H1 (cell line): ENCODE measurements at regions not wholly inside any gene's neighbourhood (a gene's known extent, or its start where the extent isn't known, plus 50 kb on each side); places are given as distances from the start of the nearest gene placed in this dataset.

ENCODE experiments used
- CTCF ChIA-PET: fragments of 300-600 bp; sonication (Branson Sonifier 250); formaldehyde crosslinking; loops from one replicate; lab custom pipeline; 2021; ENCODE audit not compliant: partially characterized antibody; lab: Charles Lee
- POLR2A ChIA-PET: fragments of 300-600 bp; sonication (Branson Sonifier 250); formaldehyde crosslinking; loops from one replicate; lab custom pipeline; 2021; ENCODE audit warnings: inconsistent platforms; ENCODE audit not compliant: partially characterized antibody; lab: Charles Lee
- DNase-seq, 2 experiments: peaks; one replicate each; pipeline versions ENCODE4 v3.0.0 to v3.0.0-alpha.2; 2010 to 2022; ENCODE audit warnings: low spot score in 2 of 2, low read depth in 1 of 2, mixed read lengths in 1 of 2
- FAIRE-seq: peaks from 2 replicates; lab custom pipeline; 2011; peaks lifted over from hg19 to GRCh38; lab: Jason Lieb, UNC
- H2AFZ ChIP-seq: 2 replicates; pipeline ENCODE4 v1.8.1; 2012; ENCODE audit warnings: low read length, inconsistent platforms
- H2AK5ac ChIP-seq: 2 replicates; pipeline ENCODE4 v1.6.1; 2013; ENCODE audit warnings: low read depth, low read length
- H2BK120ac ChIP-seq: replicated peaks from 2 replicates; pipeline ENCODE3; 2013; ENCODE audit warnings: low read depth, low read length, inconsistent platforms
- H2BK12ac ChIP-seq: 2 replicates; pipeline ENCODE4 v1.6.1; 2013; ENCODE audit warnings: low read depth, low read length
- H2BK15ac ChIP-seq: 2 replicates; pipeline ENCODE4 v1.6.1; 2013; ENCODE audit warnings: low read length
- H2BK20ac ChIP-seq: 2 replicates; pipeline ENCODE4 v1.6.1; 2013; ENCODE audit warnings: low read length
- H2BK5ac ChIP-seq: 2 replicates; pipeline ENCODE4 v1.6.1; 2013; ENCODE audit warnings: low read depth, low read length
- H3K14ac ChIP-seq: 2 replicates; pipeline ENCODE4 v1.6.1; 2013; ENCODE audit warnings: inconsistent platforms; ENCODE audit not compliant: insufficient read length
- H3K18ac ChIP-seq: 2 replicates; pipeline ENCODE4 v1.6.1; 2013; ENCODE audit warnings: low read length; ENCODE audit errors: extremely low read depth
- H3K23ac ChIP-seq: 2 replicates; pipeline ENCODE4 v1.6.1; 2013; ENCODE audit warnings: inconsistent platforms; ENCODE audit not compliant: insufficient read length
- H3K23me2 ChIP-seq: 2 replicates; pipeline ENCODE4 v1.6.1; 2013; ENCODE audit warnings: low read depth, low read length
- H3K27ac ChIP-seq: 2 replicates; pipeline ENCODE4 v1.6.1; 2011; ENCODE audit warnings: low read depth, low read length, inconsistent platforms
- H3K27me3 ChIP-seq, 4 experiments: replicated peaks in 1 of 4; 1 replicate in 1 of 4; 2 replicates in 3 of 4; pipeline versions ENCODE4 v1.6.1 to v1.8.1; 2011 to 2013; ENCODE audit warnings: low read length in 3 of 4, mild to moderate bottlenecking in 3 of 4, inconsistent platforms in 2 of 4, mixed read lengths in 2 of 4, moderate library complexity in 1 of 4; ENCODE audit not compliant: control insufficient read depth in 3 of 4, insufficient read depth in 3 of 4; ENCODE audit errors: extremely low read depth in 1 of 4
- H3K36me3 ChIP-seq, 4 experiments: 2 replicates each; pipeline versions ENCODE4 v1.6.1 to v1.8.1; 2011 to 2013; ENCODE audit warnings: mild to moderate bottlenecking in 4 of 4, low read length in 3 of 4, moderate library complexity in 2 of 4, control low read depth in 1 of 4, inconsistent platforms in 1 of 4; ENCODE audit not compliant: insufficient read depth in 4 of 4, control insufficient read depth in 2 of 4
- H3K4ac ChIP-seq: replicated peaks from 2 replicates; pipeline ENCODE3; 2013; ENCODE audit warnings: low read length, low read depth, mixed read lengths, inconsistent platforms; ENCODE audit not compliant: insufficient read length
- H3K4me1 ChIP-seq, 4 experiments: replicated peaks in 1 of 4; 1 replicate in 1 of 4; 2 replicates in 3 of 4; pipeline versions ENCODE4 v1.6.1 to v1.8.1; 2011 to 2013; ENCODE audit warnings: low read length in 3 of 4, inconsistent platforms in 2 of 4, mixed read lengths in 1 of 4; ENCODE audit not compliant: insufficient read depth in 4 of 4, control insufficient read depth in 3 of 4
- H3K4me2 ChIP-seq, 2 experiments: 2 replicates each; pipeline versions ENCODE4 v1.6.1 to v1.8.1; 2011 to 2013; ENCODE audit warnings: low read depth in 2 of 2, low read length in 2 of 2, control low read depth in 1 of 2, inconsistent platforms in 1 of 2, mild to moderate bottlenecking in 1 of 2; ENCODE audit not compliant: insufficient read depth in 1 of 2
- H3K4me3 ChIP-seq, 4 experiments: fragments of 200-600, 300-600 bp in 1 of 4; sonication (generic), shearing (Covaris generic), sonication (Bioruptor Twin) in 1 of 4; 2 replicates each; pipeline versions ENCODE4 v1.5.1 to v1.8.1; 2011 to 2016; ENCODE audit warnings: low read length in 4 of 4, low read depth in 3 of 4, control low read depth in 2 of 4, inconsistent platforms in 2 of 4, mild to moderate bottlenecking in 2 of 4, mixed read lengths in 1 of 4, moderate library complexity in 1 of 4; ENCODE audit not compliant: insufficient read depth in 2 of 4; ENCODE audit errors: extremely low read depth in 1 of 4
- H3K56ac ChIP-seq: replicated peaks from 2 replicates; pipeline ENCODE3; 2013; ENCODE audit warnings: low read depth, mild to moderate bottlenecking, mixed read lengths, low read length, inconsistent platforms; ENCODE audit not compliant: insufficient read length
- H3K79me1 ChIP-seq: 2 replicates; pipeline ENCODE4 v1.6.1; 2013; ENCODE audit warnings: low read depth, low read length, control low read depth
- H3K79me2 ChIP-seq, 2 experiments: 2 replicates each; pipeline versions ENCODE4 v1.6.1 to v1.8.1; 2012 to 2013; ENCODE audit warnings: low read length in 2 of 2, mild to moderate bottlenecking in 2 of 2, inconsistent platforms in 1 of 2; ENCODE audit not compliant: insufficient read depth in 2 of 2, control insufficient read depth in 1 of 2
- H3K9ac ChIP-seq, 4 experiments: replicated peaks in 1 of 4; 1 replicate in 1 of 4; 2 replicates in 3 of 4; pipeline versions ENCODE4 v1.6.1 to v1.8.1; 2011 to 2013; ENCODE audit warnings: low read depth in 3 of 4, low read length in 3 of 4, control low read depth in 2 of 4, mild to moderate bottlenecking in 2 of 4, moderate library complexity in 2 of 4, inconsistent platforms in 1 of 4; ENCODE audit errors: extremely low read depth in 1 of 4
- H3K9me3 ChIP-seq, 2 experiments: 2 replicates each; pipeline versions ENCODE4 v1.6.1 to v1.8.1; 2012 to 2013; ENCODE audit warnings: mild to moderate bottlenecking in 2 of 2, moderate library complexity in 2 of 2, control low read depth in 1 of 2, inconsistent platforms in 1 of 2, low read depth in 1 of 2, low read length in 1 of 2, mixed read lengths in 1 of 2; ENCODE audit not compliant: insufficient read depth in 2 of 2
- H4K20me1 ChIP-seq, 2 experiments: replicated peaks in 1 of 2; 2 replicates each; pipeline versions ENCODE3 to v1.8.1; 2011 to 2013; ENCODE audit warnings: inconsistent platforms in 2 of 2, low read length in 2 of 2, mild to moderate bottlenecking in 1 of 2; ENCODE audit not compliant: insufficient read depth in 2 of 2, control insufficient read depth in 1 of 2
- H4K5ac ChIP-seq: 2 replicates; pipeline ENCODE4 v1.6.1; 2013; ENCODE audit warnings: low read length, low read depth, mixed read lengths, inconsistent platforms; ENCODE audit not compliant: insufficient read length
- H4K8ac ChIP-seq: 2 replicates; pipeline ENCODE4 v1.8.0; 2013; ENCODE audit warnings: mild to moderate bottlenecking, moderate library complexity, low read length, inconsistent platforms; ENCODE audit not compliant: insufficient read depth; ENCODE audit errors: extremely low read depth
- H4K91ac ChIP-seq: replicated peaks from 2 replicates; pipeline ENCODE3; 2013; ENCODE audit warnings: low read length, mixed read lengths, inconsistent platforms; ENCODE audit not compliant: insufficient read length
- CBX8 ChIP-seq: fragments of 300-800, 300-1000 bp; sonication (generic); IDR thresholded peaks from 2 replicates; pipeline ENCODE4 v1.7.1; 2016; ENCODE audit warnings: low read depth, low read length, borderline replicate concordance
- HDAC2 ChIP-seq, 2 experiments: fragments of 300-600 bp in 1 of 2; sonication (generic) in 1 of 2; IDR thresholded peaks; 2 replicates each; pipeline ENCODE4 v1.6.1; 2011 to 2012; ENCODE audit warnings: low read depth in 2 of 2, low read length in 2 of 2, mild to moderate bottlenecking in 2 of 2, moderate library complexity in 2 of 2, borderline replicate concordance in 1 of 2, inconsistent platforms in 1 of 2
- HDAC6 ChIP-seq: IDR thresholded peaks from one replicate; pipeline ENCODE4 v1.7.1; 2012; ENCODE audit warnings: low read depth, mild to moderate bottlenecking, inconsistent platforms, low read length, moderate library complexity
- NRF1 ChIP-seq: IDR thresholded peaks from 2 replicates; pipeline ENCODE4 v1.6.1; 2011; ENCODE audit warnings: mild to moderate bottlenecking, low read depth, low read length, improper control_type of control experiment
- SP1 ChIP-seq: IDR thresholded peaks from 2 replicates; pipeline ENCODE4 v1.6.1; 2011; ENCODE audit warnings: low read depth, low read length
- SP2 ChIP-seq: IDR thresholded peaks from 2 replicates; pipeline ENCODE4 v1.6.1; 2012; ENCODE audit warnings: mild to moderate bottlenecking, low read length, inconsistent platforms
- WGBS, 2 experiments: shearing (Covaris generic) in 1 of 2; methylation state at CpG; one replicate each; pipeline versions ENCODE4 v1.1.6 to v1.1.7; 2013 to 2015; ENCODE audit warnings: low lambda C conversion rate in 2 of 2, mixed read lengths in 2 of 2, inconsistent platforms in 1 of 2, low coverage in 1 of 2, missing lambda C conversion rate in 1 of 2; ENCODE audit not compliant: insufficient replicate concordance in 2 of 2, insufficient coverage in 1 of 2, insufficient read length in 1 of 2; ENCODE audit errors: extremely low coverage in 1 of 2, missing lambda C conversion rate in 1 of 2; 5-methylcytosine and 5-hydroxymethylcytosine counted together

DNA sequence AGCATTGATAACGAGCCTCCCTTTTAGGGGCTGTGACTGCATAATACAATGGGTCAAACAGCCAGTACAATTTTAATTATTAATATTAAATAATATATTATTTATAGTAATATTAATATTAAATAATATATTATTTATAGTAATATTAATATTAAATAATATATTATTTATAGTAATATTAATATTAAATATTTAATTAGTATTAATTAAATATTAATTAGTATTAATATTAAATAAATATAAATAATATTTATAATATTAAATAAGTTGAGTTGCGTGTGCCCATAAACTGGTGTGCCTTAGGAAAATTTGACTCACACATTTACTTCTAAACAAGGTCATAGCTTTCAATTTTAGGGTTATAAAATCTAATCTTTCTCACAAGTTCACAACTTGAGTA is 509.3 kb upstream of the RGS18 start:
- POLR2A ChIA-PET: no interaction called here
- Histone ChIP-seq H2AFZ (no peak overlapping the region), H3K18ac (no peak overlapping the region), H3K4me2 (no peak overlapping the region), H3K14ac (no peak overlapping the region), H2BK20ac (no peak overlapping the region), H3K23ac (no peak overlapping the region), H3K27ac (no peak overlapping the region), H3K9ac (no peak overlapping the region)
- TF ChIP-seq CBX8: no peak
- no peak for TF ChIP-seq HDAC2 (IDR thresholded peaks at IDR 0.05; ENCODE audit: borderline replicate concordance in 1 of 2, low read depth in 2 of 2, low read length in 2 of 2)
- TF ChIP-seq HDAC6: no peak
- no peak for TF ChIP-seq NRF1
- TF ChIP-seq SP1: no peak
- no peak for TF ChIP-seq SP2
- TF ChIP-seq, all 59 proteins: peak for 0
- CTCF ChIA-PET: no interaction called here
- H2BK12ac ChIP-seq: no peak overlapping the region
- H3K27me3 ChIP-seq: no peaks in the 10 kb centered on the region
- no peaks in the 10 kb centered on the region for H3K23me2 ChIP-seq
- H3K4ac ChIP-seq: no peak overlapping the region
- no peaks in the 10 kb centered on the region for H3K36me3 ChIP-seq
- no peaks in the 10 kb centered on the region for H3K79me1 ChIP-seq
- H3K9me3 ChIP-seq: no peaks in the 10 kb centered on the region
- H4K5ac ChIP-seq: no peak overlapping the region
- DNase-seq: no peak
- H2AK5ac ChIP-seq: no peak overlapping the region
- H2BK120ac ChIP-seq: no peak overlapping the region
- H3K4me3 ChIP-seq: no peak overlapping the region
- H2BK5ac ChIP-seq: no peak overlapping the region
- FAIRE-seq: no peak
- H2BK15ac ChIP-seq: no peak overlapping the region
- H3K79me2 ChIP-seq: no peaks in the 10 kb centered on the region
- no peaks in the 10 kb centered on the region for H3K4me1 ChIP-seq
- WGBS, 2 experiments: 91% methylated on average over 2 of the region's 2 CpGs; no CpG with 5 or more reads in 1 of the 2 experiments
- H4K8ac ChIP-seq: no peak overlapping the region
- H4K20me1 ChIP-seq: no peaks in the 10 kb centered on the region
- H3K56ac ChIP-seq: no peak overlapping the region
- no peak overlapping the region for H4K91ac ChIP-seq
